Aorta (tissue), 5 donors: ENCODE measurements at regions not wholly inside any gene's neighbourhood (a gene's known extent, or its start where the extent isn't known, plus 50 kb on each side); places are given as distances from the start of the nearest gene placed in this dataset.

Source experiments
- ATAC-seq: fragments of 200-7000 bp; cut with Tn5 transposase; one replicate; pipeline ENCODE4 v1.9.1; 2022; ENCODE audit warnings: moderate library complexity; ENCODE audit not compliant: low FRiP score
- DNase-seq, 2 donors: peaks; one replicate each; pipeline ENCODE4 v3.0.0-alpha.2; 2020
- H3K27ac ChIP-seq, 2 donors: one replicate each; pipeline ENCODE4 v1.5.1; 2013; ENCODE audit warnings: low read length in 2 of 2, mild to moderate bottlenecking in 2 of 2, moderate library complexity in 2 of 2, control low read depth in 1 of 2, inconsistent platforms in 1 of 2, low read depth in 1 of 2
- H3K27me3 ChIP-seq, 2 donors: one replicate each; pipeline ENCODE4 v1.6.1; 2013; ENCODE audit warnings: control low read depth in 1 of 2, low read length in 1 of 2, mild to moderate bottlenecking in 1 of 2, moderate library complexity in 1 of 2; ENCODE audit not compliant: insufficient read depth in 2 of 2, control insufficient read depth in 1 of 2
- H3K36me3 ChIP-seq, 2 donors: one replicate each; pipeline ENCODE4 v1.6.1; 2013; ENCODE audit warnings: control low read depth in 1 of 2, low read length in 1 of 2, mild to moderate bottlenecking in 1 of 2; ENCODE audit not compliant: insufficient read depth in 2 of 2, control insufficient read depth in 1 of 2
- H3K4me1 ChIP-seq, 2 donors: one replicate each; pipeline ENCODE4 v1.6.1; 2013; ENCODE audit warnings: low read length in 2 of 2, control low read depth in 1 of 2, mild to moderate bottlenecking in 1 of 2, moderate library complexity in 1 of 2; ENCODE audit not compliant: insufficient read depth in 2 of 2, control insufficient read depth in 1 of 2
- H3K4me3 ChIP-seq, 2 donors: one replicate each; pipeline ENCODE4 v1.5.1; 2013; ENCODE audit warnings: low read length in 2 of 2, control low read depth in 1 of 2, mild to moderate bottlenecking in 1 of 2
- H3K9me3 ChIP-seq: one replicate; pipeline ENCODE4 v1.6.1; 2013; ENCODE audit warnings: mild to moderate bottlenecking, low read length; ENCODE audit not compliant: control insufficient read depth
- WGBS, 2 donors: extraction: QIAGEN DNeasy Blood & Tissue Kit; methylation state at CpG; one replicate each; pipeline ENCODE4 v1.1.7; 2013; 5-methylcytosine and 5-hydroxymethylcytosine counted together
- intact Hi-C, 2 donors: fragments of 100-400 bp; cut with DNase I; formaldehyde crosslinking; loops; one replicate each; pipeline versions ENCODE4 v1.14.2 to v1.15.0; 2022
- donor health status: healthy with polysubstance abuse.
- donor health status: Bipolar disorder and iron deficiency.
- donor health status: DM: no; HTN: no; CAD: no.
- donor health status: DM: no; HTN: no; CAD: no.
- donor health status: DM: yes; HTN: yes; CAD: no.

DNA sequence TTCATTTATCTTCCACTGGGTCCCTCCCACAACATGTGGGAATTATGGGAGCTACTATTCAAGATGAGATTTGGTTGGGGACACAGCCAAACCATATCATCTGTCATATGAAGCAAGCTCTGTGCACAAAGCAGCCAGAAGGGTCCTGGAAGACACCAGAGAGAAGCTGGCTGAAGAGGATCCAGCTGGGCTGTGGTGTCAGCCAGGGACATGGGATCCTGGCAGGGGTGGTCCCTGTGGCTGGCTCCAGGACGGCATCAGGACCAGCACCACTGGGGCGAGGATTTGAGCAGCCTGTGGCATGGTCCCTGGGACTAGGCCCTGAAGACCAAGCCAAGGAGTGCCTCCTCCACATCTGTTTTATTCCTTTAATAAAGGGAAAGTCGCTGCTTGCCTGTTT is 84.8 kb upstream of the HDAC4 start:
- H3K4me1 ChIP-seq, result no peaks in the 10 kb centered on the region
- H3K27ac ChIP-seq, result no peak overlapping the region
- H3K9me3 ChIP-seq, result no peaks in the 10 kb centered on the region
- no peaks in the 10 kb centered on the region for H3K36me3 ChIP-seq
- no peak for DNase-seq
- WGBS, 2 donors, result 87 to 88% methylated on average over 3 of the region's 3 CpGs
- H3K27me3 ChIP-seq, result no peaks in the 10 kb centered on the region
- ATAC-seq, result no peak
- intact Hi-C loops, result no loop called here
- H3K4me3 ChIP-seq, result no peak overlapping the region

DNA sequence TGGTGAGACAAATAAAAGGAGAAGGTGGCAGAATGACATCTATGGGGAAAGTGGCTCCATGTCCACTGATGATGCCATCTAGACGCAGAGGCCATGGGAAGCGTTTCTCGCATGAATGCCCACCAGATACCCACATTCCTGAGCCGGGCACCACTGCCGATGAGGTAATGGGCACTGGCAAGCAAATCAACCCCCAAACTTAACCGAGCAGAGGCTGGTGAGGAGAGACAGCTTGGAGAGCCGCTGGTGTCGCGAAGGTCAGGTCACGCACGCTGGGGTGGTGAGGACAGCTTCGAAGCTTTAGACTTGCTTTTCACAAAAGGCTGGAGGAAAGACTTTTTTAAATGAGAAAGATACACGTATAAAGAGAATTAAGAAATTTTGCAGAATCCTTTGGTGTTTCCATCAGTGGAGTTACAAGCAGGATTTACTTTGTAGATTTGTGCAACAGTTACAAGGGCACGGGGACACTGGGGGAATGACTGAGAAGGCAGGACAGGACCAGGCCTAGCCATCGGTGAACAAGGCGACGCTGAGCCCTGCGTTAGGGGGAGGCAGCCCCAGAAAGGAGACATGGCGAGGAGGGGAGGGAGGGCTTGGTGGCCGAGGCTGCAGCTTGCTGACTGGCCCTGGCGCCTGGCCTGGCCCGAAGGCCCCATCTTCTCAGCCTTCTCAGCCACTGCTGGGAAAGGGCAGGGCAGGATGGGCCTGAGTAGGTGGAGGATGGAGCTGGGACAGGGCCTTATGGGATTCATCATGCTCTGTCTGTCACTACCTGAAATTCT is 83.9 kb upstream of the HDAC4 start:
- Histone ChIP-seq H3K9me3 (no peaks in the 10 kb centered on the region), H3K27ac (no peak overlapping the region), H3K4me1 (no peaks in the 10 kb centered on the region), H3K27me3 (no peaks in the 10 kb centered on the region), H3K4me3 (no peak overlapping the region), H3K36me3 (no peaks in the 10 kb centered on the region)
- no peak for ATAC-seq
- 85 to 94% methylated on average over 22 of the region's 22 CpGs for WGBS, 2 donors
- DNase-seq, result no peak
- intact Hi-C loops, result no loop called here

DNA sequence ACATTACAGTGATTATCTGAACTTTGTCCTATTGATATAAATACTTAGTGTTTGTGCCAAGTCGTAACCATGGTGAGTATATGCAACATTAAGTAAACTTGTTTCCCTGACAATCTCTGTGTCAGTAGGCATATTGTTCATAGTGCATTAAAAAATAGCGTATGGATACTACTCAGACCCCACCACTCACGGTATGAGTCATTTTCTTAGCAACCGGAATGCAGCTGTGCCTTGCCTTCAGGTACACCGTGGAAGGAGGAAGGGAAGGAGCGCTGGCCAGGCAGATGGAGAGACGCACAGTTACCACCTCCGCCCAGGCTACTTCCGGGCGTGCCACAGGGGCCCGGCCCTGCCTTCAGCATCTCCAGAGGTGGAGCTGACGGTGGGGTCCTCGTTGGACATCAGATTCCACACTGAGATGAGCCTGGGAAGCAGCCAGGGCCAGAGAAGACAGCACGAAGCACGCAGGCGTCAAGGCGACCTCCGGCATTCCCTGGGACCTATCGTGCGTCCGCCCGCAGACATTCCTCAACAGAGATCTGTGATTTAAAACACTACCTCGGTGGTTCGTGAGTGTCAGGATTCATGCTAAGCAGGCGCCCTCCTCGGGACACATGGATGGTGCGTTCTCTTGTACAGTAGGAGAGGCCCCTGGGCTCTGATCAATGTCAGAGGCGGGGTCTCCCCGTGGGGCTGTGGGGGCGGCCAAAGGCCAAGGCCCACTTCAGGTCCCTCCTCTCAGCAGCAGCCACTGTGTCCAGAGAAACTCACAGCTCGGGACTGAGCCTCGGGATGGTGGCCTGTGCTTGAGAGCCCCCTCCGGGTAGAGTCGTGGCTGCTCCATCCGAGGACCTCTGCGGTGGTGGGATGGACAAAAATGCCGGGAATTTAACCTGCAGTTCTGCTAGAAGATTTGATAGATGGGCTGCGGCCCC is 82.2 kb upstream of the HDAC4 start:
- Histone ChIP-seq H3K4me3 (no peak overlapping the region), H3K36me3 (no peaks in the 10 kb centered on the region), H3K27ac (no peak overlapping the region), H3K27me3 (no peaks in the 10 kb centered on the region), H3K4me1 (no peaks in the 10 kb centered on the region), H3K9me3 (no peaks in the 10 kb centered on the region)
- DNase-seq (no peak), ATAC-seq (peak; percentile 31)
- WGBS, 2 donors, result 64 to 70% methylated on average over 38 of the region's 38 CpGs
- intact Hi-C loops, result no loop called here

- H3K9me3 ChIP-seq, result no peaks in the 10 kb centered on the region
- H3K4me3 ChIP-seq, result no peak overlapping the region
- H3K4me1 ChIP-seq, result no peaks in the 10 kb centered on the region
- 83 to 89% methylated on average over 5 of the region's 5 CpGs for WGBS, 2 donors
- H3K27ac ChIP-seq, result no peak overlapping the region
- no peaks in the 10 kb centered on the region for H3K27me3 ChIP-seq
- DNase-seq (no peak), ATAC-seq (no peak)
- intact Hi-C loops, result no loop called here
- H3K36me3 ChIP-seq, result no peaks in the 10 kb centered on the region
Observed at GRCh38 chr2:239479471-239479870, 78.7 kb upstream of the HDAC4 start.

DNA sequence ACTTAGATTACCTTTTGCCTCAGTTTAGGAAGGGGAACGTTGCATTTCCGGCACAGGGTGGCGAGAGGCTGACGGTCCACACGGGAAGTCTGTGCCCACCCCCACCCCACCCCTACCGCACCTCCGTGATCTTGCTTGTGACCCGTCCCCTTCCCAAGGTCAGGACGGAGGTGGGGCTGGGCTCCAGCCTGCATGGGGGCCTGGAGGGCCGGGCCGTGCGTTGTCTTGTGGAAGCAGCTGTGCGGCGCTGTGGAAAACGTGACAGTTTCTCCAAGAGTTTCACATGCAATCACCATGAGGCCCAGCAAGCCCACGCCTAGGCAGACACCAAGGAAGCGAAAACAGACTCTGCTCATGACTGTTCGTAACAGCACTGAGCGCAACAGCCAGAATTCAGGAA is 76.8 kb upstream of the HDAC4 start:
- intact Hi-C loops, result no loop called here
- H3K4me3 ChIP-seq, result no peak overlapping the region
- ATAC-seq (no peak), DNase-seq (no peak)
- H3K27ac ChIP-seq, result no peak overlapping the region
- no peaks in the 10 kb centered on the region for H3K27me3 ChIP-seq
- no peaks in the 10 kb centered on the region for H3K4me1 ChIP-seq
- H3K9me3 ChIP-seq, result no peaks in the 10 kb centered on the region
- 83 to 86% methylated on average over 19 of the region's 19 CpGs for WGBS, 2 donors
- no peaks in the 10 kb centered on the region for H3K36me3 ChIP-seq

- Histone ChIP-seq H3K27me3 (no peaks in the 10 kb centered on the region), H3K4me1 (no peaks in the 10 kb centered on the region), H3K36me3 (no peaks in the 10 kb centered on the region), H3K9me3 (no peaks in the 10 kb centered on the region), H3K4me3 (no peak overlapping the region), H3K27ac (no peak overlapping the region)
- DNase-seq (peak in 1 of 2 donors; percentile 40), ATAC-seq (no peak)
- intact Hi-C loops, result no loop called here
- 88 to 91% methylated on average over 24 to 25 of the region's 25 CpGs for WGBS, 2 donors
Observed at GRCh38 chr2:239476757-239477585, 76.2 kb upstream of the HDAC4 start.

DNA sequence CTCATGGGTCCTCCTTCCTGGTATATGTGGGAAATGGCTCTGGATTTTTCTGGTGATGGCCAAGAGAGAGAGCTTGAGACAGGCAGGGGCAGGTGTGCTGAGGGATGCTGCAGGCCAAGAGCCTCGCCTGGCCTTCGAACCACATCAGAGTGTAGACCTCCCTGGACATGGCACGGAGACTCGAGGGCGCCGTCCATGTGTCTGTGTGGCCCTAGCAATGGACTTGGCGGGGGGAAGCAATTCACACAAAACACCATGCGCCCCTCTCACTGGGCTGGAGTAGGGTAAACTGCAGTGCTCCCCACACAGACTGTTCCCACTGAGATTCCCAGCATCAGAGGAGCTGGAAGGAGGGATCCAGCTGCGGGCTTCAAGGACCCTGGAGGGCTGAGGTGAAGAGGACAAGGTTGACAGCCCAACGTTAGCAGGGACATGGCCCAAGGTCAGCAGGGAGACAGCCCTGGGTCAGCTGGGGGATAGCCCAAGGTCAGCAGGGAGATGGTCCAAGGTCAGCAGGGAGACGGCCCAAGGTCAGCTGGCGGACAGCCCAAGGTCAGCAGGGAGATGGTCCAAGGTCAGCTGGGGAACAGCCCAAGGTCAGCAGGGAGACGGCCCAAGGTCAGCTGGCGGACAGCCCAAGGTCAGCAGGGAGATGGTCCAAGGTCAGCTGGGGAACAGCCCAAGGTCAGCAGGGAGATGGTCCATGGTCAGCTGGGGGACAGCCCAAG is 75.4 kb upstream of the HDAC4 start:
- intact Hi-C loops, result no loop called here
- peak in 1 of 2 donors; percentile 51 for DNase-seq

More for the DNA sequence above, 75.4 kb upstream of the HDAC4 start:
- H3K9me3 ChIP-seq, result no peaks in the 10 kb centered on the region
- H3K36me3 ChIP-seq, result no peaks in the 10 kb centered on the region
- WGBS, 2 donors, result 85 to 91% methylated on average over 14 of the region's 14 CpGs
- no peak overlapping the region for H3K27ac ChIP-seq
- H3K4me3 ChIP-seq, result no peak overlapping the region
- no peaks in the 10 kb centered on the region for H3K4me1 ChIP-seq
- ATAC-seq, result no peak
- no peaks in the 10 kb centered on the region for H3K27me3 ChIP-seq
